GM19455 (cell line): ENCODE measurements at regions not wholly inside any gene's neighbourhood (a gene's known extent, or its start where the extent isn't known, plus 50 kb on each side); places are given as distances from the start of the nearest gene placed in this dataset.
"Not testable (repeated sequence)": the region's sequence is repeated elsewhere in the genome, so short reads cannot be mapped to it uniquely, and the experiment has no call there.

Experiments
- ATAC-seq: cut with Tn5 transposase; IDR thresholded peaks from one replicate; pipeline ENCODE4 v1.9.1; 2021; ENCODE audit not compliant: unreplicated experiment

DNA sequence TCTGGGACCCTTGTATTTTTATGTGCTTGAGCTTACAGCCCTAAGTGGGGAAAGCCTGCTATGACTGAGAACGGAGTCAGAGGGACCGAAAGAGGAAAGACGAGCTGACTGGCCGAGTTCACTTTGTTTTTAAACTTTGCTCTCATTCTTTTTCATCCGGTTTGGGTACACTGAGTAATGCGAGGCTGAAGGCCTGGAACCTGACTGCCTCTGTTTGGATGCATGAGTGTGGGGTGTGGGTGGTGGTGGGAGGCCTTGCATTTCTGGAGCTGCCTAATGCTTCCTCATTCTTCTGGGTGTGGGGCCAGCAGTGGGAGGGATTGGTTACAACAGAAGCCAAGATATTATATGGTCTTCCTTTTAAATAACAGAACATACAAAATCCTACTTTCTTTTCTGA is 155.5 kb downstream of the BUB3 start:
- ATAC-seq: no peak

DNA sequence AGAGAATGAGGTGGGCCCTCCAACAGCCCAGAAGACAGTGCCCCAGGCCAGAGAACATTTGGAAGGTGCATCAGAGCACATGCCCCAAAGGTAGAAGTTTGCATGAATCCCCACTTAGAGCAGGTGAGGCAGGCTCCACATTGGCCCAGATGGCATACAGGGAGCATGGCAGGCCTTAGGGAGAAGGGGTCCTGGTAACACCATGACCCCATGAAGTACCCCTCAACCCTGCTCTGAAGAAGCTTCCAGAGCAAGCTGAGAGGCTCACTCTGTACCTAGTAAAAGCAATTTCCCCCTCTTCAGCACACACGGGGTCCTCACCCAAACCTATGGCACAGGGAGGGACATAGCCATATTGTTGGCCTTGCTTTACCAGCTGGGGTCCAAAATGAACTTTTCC is 162.6 kb downstream of the BUB3 start:
- no peak for ATAC-seq

DNA sequence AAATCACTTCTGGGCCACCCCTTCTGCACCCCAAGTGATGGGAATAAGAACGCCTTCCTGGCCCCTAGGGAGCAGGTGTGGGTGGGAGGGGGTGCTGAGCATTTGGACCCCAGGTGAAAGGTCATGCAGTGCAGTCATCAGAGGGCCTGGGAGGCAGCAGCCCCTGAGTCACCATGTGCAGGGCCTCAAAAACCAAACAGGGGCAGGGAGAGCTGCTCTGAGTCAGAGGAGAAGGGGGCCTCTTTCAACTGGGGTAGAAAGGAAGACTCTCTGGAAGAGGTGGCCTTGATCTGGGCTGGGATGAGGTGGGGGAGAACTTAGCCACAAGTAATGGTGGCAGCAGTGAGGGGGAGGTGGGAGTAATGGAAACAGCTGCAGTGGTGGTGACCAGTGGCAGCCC is 164.3 kb downstream of the BUB3 start:
- no peak for ATAC-seq

GRCh38 chr10:123320091-123320490 is 165.9 kb downstream of the BUB3 start:
- ATAC-seq: no peak

DNA sequence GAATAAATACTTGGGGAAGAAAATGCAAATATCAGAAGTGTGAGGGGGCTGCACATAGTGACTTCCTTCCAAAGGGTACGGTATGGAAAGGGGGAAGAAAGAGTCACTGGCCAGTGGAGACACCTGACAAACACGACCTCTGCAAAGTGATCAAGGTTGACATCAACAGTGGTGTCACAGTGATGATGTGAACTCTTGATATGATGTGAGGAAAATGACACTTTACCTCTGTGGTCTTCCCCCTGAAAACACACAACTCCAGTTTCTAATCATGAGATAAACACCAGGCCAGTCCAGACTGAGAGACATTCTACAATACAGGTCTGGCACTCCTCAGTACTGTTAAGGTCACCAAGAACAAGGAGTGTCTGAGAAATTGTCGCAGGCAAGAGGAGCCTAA is 169.7 kb downstream of the BUB3 start:
- ATAC-seq: no peak

DNA sequence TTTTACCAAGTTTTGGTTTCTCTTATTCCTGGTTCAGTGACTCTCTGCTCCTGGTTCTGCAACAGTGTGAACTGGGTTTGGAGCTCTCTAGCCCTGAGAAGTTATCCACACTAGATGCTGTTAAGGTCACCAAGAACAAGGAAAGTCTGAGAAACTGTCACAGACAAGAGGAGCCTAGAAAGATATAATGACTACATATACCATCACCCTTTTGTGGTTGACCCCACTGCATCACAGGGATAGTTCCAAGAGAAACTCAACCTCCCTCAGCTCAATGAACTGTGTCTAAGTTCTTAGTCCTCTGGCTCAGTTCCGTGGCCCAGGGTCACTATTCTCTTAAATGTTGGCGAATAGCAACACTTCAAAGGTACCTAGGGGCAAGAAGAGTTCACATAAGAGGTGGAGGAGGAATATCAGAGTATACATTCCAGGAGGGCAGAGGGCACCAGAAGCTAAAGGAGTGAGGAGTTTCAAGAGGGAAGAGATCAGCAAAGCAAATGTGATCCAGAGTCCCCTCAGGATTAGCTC is 171.5 kb downstream of the BUB3 start:
- no peak for ATAC-seq

- no peak for ATAC-seq
These were observed 172.5 kb downstream of the BUB3 start for GRCh38 chr10:123326674-123327073.

GRCh38 chr10:123327450-123327849 is 173.2 kb downstream of the BUB3 start:
- ATAC-seq: peak; percentile 79

DNA sequence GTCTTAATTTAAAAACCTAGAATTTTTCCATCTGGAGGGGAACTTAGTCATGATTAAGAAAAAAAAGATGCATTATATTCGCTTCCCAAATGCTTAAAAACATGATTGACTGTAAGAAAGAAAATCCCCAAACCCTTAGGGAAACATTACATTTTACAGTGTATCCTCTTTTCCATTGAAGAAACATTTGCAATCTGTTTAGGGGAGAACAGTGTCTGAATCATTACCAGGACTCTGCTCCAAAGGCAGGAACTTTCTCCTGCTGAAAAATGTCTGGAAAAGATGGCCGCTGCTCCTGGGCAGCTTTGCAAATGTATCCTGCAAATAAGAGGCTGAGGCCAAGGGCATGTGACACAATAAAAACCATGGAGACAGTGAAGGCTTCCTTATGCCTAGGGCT is 173.7 kb downstream of the BUB3 start:
- no peak for ATAC-seq

DNA sequence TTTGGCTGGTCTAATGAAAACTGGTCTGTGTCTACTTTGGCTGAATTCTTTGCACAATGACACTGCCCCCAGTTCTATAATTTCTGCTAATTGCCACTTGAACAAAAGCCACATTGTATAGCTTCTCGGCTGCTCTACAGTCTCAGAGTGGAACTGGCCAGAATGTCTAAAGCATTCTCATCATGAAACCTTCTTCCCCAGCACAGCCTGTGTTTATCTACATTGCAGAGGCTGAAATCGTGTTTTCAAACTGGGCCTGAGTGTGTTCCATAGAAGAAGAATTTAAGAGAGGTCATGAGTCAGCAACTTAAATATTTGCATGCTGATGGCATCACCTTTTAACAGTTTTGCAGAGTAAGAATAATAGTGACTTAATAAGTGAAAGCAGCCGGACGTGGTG is 177.2 kb downstream of the BUB3 start:
- no peak for ATAC-seq

GRCh38 chr10:123346581-123346980 is 192.4 kb downstream of the BUB3 start:
- no peak for ATAC-seq

GRCh38 chr10:123348691-123349572 is 194.7 kb downstream of the BUB3 start:
- no peak for ATAC-seq

DNA sequence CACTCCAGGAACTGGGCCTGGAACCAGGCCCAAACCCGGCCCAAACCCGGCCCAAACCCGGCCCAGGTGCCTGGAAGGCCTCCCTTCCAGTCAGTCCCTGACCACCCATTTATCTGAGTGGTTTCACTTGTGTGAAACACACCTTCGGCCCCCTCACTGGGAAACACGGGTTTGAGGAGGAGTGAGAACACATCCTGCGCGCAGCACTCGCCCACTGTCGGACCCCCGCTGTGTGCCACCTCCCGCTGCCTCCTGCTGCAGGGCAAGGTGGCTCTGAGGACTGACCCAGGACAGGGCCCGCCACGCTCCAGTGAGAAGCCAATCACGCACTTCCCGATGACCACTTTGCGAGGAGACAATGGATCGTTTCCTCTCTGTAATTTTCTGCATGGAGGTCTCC is 197.5 kb downstream of the BUB3 start:
- ATAC-seq: no peak

GRCh38 chr10:123354521-123354920 is 200.3 kb downstream of the BUB3 start:
- ATAC-seq: no peak

DNA sequence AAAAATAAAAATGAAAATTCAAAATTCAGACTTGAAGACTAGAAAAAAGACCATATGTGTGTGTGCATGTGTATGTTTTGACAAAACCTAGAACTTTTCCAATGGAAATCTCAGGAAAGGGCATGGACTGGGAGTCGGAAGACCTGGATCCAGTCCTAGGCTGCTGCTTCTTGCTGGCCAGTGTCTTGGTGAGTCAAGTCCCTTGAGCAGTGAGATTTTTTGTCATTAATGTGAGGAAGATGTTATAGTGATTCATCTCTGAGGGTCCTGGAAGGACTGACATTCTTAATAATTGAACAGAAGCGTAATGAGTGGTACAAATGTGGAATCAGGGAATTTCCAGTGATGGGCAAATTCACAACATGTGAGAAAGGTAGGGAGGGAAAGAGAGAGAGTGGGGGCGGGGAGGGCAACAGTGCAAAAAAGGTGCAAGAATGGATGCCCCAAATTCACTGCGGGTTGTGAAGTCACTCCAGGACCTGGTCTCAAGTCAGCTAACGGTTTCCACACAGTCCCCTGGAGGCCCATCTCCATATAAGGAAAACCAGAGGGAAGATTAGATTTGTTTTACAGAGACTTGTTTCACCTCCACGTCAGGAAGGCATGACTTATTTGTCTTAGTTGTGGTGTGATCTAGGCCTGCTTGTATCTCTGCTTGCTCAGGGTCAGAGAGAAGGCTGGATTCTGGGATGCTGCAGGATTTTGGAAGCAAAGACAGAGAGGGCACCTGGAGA is 201.7 kb downstream of the BUB3 start:
- ATAC-seq: no peak

GRCh38 chr10:123356799-123357198 is 202.6 kb downstream of the BUB3 start:
- no peak for ATAC-seq

DNA sequence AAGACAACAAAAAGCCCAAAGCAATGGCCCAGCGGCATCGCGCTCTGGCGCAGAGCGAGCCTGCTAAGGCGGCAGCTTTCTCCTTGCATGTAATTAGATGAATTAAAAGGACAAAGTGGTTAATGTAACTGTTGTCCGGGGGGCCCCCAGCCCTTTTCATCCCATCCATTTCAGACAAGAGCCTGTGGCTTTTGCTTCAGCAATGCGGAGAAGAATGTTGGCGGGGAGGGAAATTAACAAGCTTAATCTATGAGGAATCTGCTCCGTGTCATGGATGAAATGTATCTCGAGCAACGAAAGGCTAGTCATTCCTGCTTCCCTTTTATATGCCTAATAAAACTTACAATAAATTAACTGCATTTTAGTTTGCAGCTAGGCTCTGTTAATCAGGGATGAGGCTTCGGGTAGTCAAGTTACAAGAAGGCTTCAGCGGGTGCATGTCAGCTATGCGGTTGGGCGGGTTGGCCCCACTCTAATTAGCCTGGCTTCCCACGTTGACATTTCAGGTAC is 203.3 kb downstream of the BUB3 start:
- ATAC-seq: no peak

- ATAC-seq: no peak
These were observed 205.3 kb downstream of the BUB3 start for GRCh38 chr10:123359539-123359938.

DNA sequence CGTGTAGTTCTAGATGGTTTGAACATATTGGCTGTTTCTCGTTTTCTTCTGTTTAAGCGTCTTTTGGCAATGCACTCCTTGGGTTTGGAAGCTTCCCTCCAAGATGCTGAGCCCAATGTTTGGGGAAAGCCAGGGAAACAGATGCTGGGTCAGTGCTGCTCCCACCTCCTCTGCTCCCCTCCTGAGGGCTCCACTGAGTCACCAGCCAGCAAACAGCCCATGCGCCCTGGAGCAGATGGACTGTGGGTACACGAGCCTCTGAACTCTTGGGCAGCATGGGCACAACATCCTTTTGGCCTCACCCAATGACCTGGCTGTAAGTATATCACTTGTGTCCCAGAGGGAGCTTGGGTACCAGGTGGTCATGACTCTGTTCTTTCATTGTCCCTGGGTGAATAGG is 207.6 kb downstream of the BUB3 start:
- no peak for ATAC-seq

GRCh38 chr10:123367195-123367594 is 213.0 kb downstream of the BUB3 start:
- no peak for ATAC-seq

DNA sequence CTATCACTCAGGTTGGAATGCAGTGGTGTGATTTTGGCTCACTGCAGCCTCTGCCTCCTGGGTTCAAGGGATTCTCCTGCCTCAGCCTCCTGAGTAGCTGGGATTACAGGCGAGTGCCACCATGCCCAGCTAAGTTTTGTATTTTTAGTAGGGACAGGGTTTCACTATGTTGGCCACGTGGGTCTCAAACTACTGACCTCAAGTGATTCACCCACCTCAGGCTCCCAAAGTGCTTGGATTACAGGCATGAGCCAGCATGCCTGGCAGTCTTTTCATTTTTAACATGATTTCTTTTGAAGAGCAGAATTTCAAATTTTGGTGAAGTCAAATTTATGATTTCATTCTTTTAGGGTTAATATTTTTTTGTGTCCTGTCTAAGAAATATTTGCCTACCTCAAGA is 217.4 kb downstream of the BUB3 start:
- ATAC-seq: not testable (repeated sequence)

DNA sequence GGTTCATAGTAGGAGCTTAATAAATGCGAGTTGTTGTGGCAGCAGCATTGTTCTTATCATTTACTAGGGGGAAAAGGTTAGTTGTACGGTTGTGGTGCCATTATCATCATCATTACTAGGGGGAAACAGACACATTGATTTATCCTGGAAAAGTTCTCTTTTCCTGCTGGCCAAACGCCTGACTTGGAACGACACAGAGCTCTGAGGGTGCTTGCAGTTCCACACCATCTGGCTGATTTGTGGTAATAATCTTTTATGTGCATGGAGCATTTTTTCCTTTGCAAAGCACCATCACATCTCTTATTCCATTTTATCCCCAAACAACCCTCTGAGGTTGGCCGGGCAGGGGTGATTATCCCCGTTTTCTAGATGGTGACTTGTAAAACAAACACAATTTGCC is 219.4 kb downstream of the BUB3 start:
- no peak for ATAC-seq
